ENCODE measurements at regions not wholly inside any gene's neighbourhood (a gene's known extent, or its start where the extent isn't known, plus 50 kb on each side); places are given as distances from the start of the nearest gene placed in this dataset.

GRCh38 chr13:91135376-91135775 is 212.1 kb upstream of the MIR17HG start:
- in situ Hi-C loops (cut with MboI; ENCODE audit: low sequenced_read_pairs) = no loop called here
- Histone ChIP-seq H2AFZ (replicated peaks; ENCODE audit: low read length, poor library complexity) (no peak overlapping the region), H3K4me2 (ENCODE audit: low read depth, low read length) (no peak overlapping the region), H3K27me3 (ENCODE audit: control insufficient read depth, insufficient read depth, low read length) (no peaks in the 10 kb centered on the region), H4K91ac (ENCODE audit: insufficient read depth, low read depth, low read length) (no peak overlapping the region), H4K8ac (ENCODE audit: low read depth in 2 of 2, low read length in 2 of 2) (no peak overlapping the region), H3K27ac (ENCODE audit: insufficient read depth, low read length) (no peak overlapping the region), H3K18ac (ENCODE audit: low read depth, low read length) (no peak overlapping the region), H3K9me3 (ENCODE audit: control insufficient read depth, insufficient read depth, low read length) (no peaks in the 10 kb centered on the region), H2BK5ac (ENCODE audit: low read depth, low read length, poor library complexity, severe bottlenecking) (no peak overlapping the region), H3K4me3 (ENCODE audit: insufficient read depth, low read depth, low read length) (no peak overlapping the region), H3K9me1 (ENCODE audit: insufficient read depth, low read length) (no peaks in the 10 kb centered on the region), H2BK120ac (ENCODE audit: low read depth, low read length) (no peak overlapping the region), H4K5ac (ENCODE audit: low read depth, low read length) (no peak overlapping the region), H3K56ac (ENCODE audit: extremely low read depth, insufficient read depth, low read length) (no peak overlapping the region), H3K4me1 (ENCODE audit: control insufficient read depth, insufficient read depth, low read length) (no peaks in the 10 kb centered on the region), H3K9ac (ENCODE audit: low read depth, low read length) (no peak overlapping the region), H3K23ac (ENCODE audit: low read depth, low read length) (no peak overlapping the region), H2AK5ac (ENCODE audit: low read depth, low read length) (no peak overlapping the region), H4K20me1 (ENCODE audit: insufficient read depth, low read length) (no peaks in the 10 kb centered on the region), H3K14ac (replicated peaks; ENCODE audit: low read depth, low read length) (no peak overlapping the region), H2BK20ac (ENCODE audit: low read depth, low read length) (no peak overlapping the region), H3K79me1 (ENCODE audit: low read depth in 1 of 2, low read length in 2 of 2) (no peaks in the 10 kb centered on the region), H2BK15ac (ENCODE audit: low read depth, low read length) (no peak overlapping the region), H2AK9ac (replicated peaks; ENCODE audit: low read depth, low read length, poor library complexity) (no peak overlapping the region), H3K36me3 (ENCODE audit: control insufficient read depth, insufficient read depth, low read length) (no peaks in the 10 kb centered on the region), H3K4ac (ENCODE audit: low read depth, low read length) (no peak overlapping the region)
- dilution Hi-C loops (cut with HindIII; ENCODE audit: low sequenced_read_pairs, unreplicated experiment) = no loop called here
- no peak for ATAC-seq (ENCODE audit: low read depth)
- no peak for DNase-seq
- TF ChIP-seq NFE2L2 (IDR thresholded peaks at IDR 0.05; ENCODE audit: low read depth, low read length) = no peak
- no peak for TF ChIP-seq RFX5 (IDR thresholded peaks at IDR 0.05; ENCODE audit: low read depth, low read length)
- ChIA-PET POLR2A (ENCODE audit: unreplicated experiment) (no interaction called here), CTCF (no interaction called here)
- intact Hi-C loops (cut with micrococcal nuclease) = loop anchor here (2.0 kb wide), 3 partner anchors 49 to 587 kb away; no protein-coding TSS in a partner anchor
- BruUV-seq (replicated peaks) = no TSS peak

Data from IMR-90 (cell line).